ENCODE measurements at regions not wholly inside any gene's neighbourhood (a gene's known extent, or its start where the extent isn't known, plus 50 kb on each side); places are given as distances from the start of the nearest gene placed in this dataset.

DNA sequence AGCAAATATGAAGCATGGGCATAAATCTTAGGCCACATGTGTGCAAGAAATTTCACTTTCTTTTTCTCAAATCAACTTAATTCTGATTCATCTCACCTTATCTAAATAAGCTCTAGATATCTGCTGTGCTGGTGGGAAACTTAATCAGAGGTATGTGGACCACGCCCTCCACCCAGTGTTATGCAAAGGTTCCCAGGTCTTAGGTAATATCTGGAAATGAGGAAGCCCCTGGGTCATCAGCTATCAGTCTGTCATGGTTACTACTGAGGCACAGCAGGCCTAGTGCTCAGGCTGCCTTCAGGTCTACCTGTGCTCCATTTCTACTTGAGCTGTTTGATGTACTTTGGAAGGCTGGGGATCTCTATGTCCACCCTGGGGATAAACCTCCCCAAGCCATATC is 134.4 kb upstream of the KCNH8 start:
- no peak for DNase-seq
- H3K36me3 ChIP-seq (ENCODE audit: control insufficient read depth, insufficient read depth, low read length), result no peaks in the 10 kb centered on the region
- no peak overlapping the region for H2BK5ac ChIP-seq (ENCODE audit: low read depth, low read length, poor library complexity, severe bottlenecking)
- no peak overlapping the region for H4K91ac ChIP-seq (ENCODE audit: insufficient read depth, low read depth, low read length)
- H2AK9ac ChIP-seq (replicated peaks; ENCODE audit: low read depth, low read length, poor library complexity), result no peak overlapping the region
- H3K56ac ChIP-seq (ENCODE audit: extremely low read depth, insufficient read depth, low read length), result no peak overlapping the region
- no peak for ATAC-seq (ENCODE audit: low read depth)
- H3K23ac ChIP-seq (ENCODE audit: low read depth, low read length), result no peak overlapping the region
- CTCF ChIA-PET, result no interaction called here
- H3K9ac ChIP-seq (ENCODE audit: low read depth, low read length), result no peak overlapping the region
- H2BK120ac ChIP-seq (ENCODE audit: low read depth, low read length), result no peak overlapping the region
- H4K8ac ChIP-seq (ENCODE audit: low read depth in 2 of 2, low read length in 2 of 2), result no peak overlapping the region
- H2AFZ ChIP-seq (replicated peaks; ENCODE audit: low read length, poor library complexity), result no peak overlapping the region
- H2AK5ac ChIP-seq (ENCODE audit: low read depth, low read length), result no peak overlapping the region
- H4K20me1 ChIP-seq (ENCODE audit: insufficient read depth, low read length), result no peaks in the 10 kb centered on the region
- no peak overlapping the region for H3K14ac ChIP-seq (replicated peaks; ENCODE audit: low read depth, low read length)
- dilution Hi-C loops (cut with HindIII; ENCODE audit: low sequenced_read_pairs, unreplicated experiment), result no loop called here
- H3K27me3 ChIP-seq (ENCODE audit: control insufficient read depth, insufficient read depth, low read length), result no peaks in the 10 kb centered on the region
- no peak overlapping the region for H3K4me2 ChIP-seq (ENCODE audit: low read depth, low read length)
- no peak overlapping the region for H3K27ac ChIP-seq (ENCODE audit: insufficient read depth, low read length)
- peaks cover 3% of the 10 kb centered on the region for H3K9me3 ChIP-seq (ENCODE audit: control insufficient read depth, insufficient read depth, low read length)
- no peaks in the 10 kb centered on the region for H3K79me1 ChIP-seq (ENCODE audit: low read depth in 1 of 2, low read length in 2 of 2)
- no peak overlapping the region for H3K4ac ChIP-seq (ENCODE audit: low read depth, low read length)
- H2BK15ac ChIP-seq (ENCODE audit: low read depth, low read length), result no peak overlapping the region
- TF ChIP-seq RAD21 (IDR thresholded peaks at IDR 0.05; ENCODE audit: low read length) (no peak), NFE2L2 (IDR thresholded peaks at IDR 0.05; ENCODE audit: low read depth, low read length) (no peak), BHLHE40 (IDR thresholded peaks at IDR 0.05; ENCODE audit: low read depth, low read length) (no peak), FOS (IDR thresholded peaks at IDR 0.05; ENCODE audit: low read depth, low read length) (no peak), RFX5 (IDR thresholded peaks at IDR 0.05; ENCODE audit: low read depth, low read length) (no peak), SMC3 (IDR thresholded peaks at IDR 0.05; ENCODE audit: low read depth, low read length) (no peak), CHD1 (IDR thresholded peaks at IDR 0.05; ENCODE audit: low read depth, low read length) (no peak), RCOR1 (IDR thresholded peaks at IDR 0.05; ENCODE audit: insufficient replicate concordance, low read length) (no peak)
- TF ChIP-seq, protein P1, sequence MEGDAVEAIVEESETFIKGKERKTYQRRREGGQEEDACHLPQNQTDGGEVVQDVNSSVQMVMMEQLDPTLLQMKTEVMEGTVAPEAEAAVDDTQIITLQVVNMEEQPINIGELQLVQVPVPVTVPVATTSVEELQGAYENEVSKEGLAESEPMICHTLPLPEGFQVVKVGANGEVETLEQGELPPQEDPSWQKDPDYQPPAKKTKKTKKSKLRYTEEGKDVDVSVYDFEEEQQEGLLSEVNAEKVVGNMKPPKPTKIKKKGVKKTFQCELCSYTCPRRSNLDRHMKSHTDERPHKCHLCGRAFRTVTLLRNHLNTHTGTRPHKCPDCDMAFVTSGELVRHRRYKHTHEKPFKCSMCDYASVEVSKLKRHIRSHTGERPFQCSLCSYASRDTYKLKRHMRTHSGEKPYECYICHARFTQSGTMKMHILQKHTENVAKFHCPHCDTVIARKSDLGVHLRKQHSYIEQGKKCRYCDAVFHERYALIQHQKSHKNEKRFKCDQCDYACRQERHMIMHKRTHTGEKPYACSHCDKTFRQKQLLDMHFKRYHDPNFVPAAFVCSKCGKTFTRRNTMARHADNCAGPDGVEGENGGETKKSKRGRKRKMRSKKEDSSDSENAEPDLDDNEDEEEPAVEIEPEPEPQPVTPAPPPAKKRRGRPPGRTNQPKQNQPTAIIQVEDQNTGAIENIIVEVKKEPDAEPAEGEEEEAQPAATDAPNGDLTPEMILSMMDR (conservative IDR thresholded peaks at IDR 0.05; ENCODE audit: low read depth, low read length), result no peak
- no peak overlapping the region for H4K5ac ChIP-seq (ENCODE audit: low read depth, low read length)
- in situ Hi-C loops (cut with MboI; ENCODE audit: low sequenced_read_pairs), result no loop called here
- H3K4me1 ChIP-seq (ENCODE audit: control insufficient read depth, insufficient read depth, low read length), result no peaks in the 10 kb centered on the region
- H3K18ac ChIP-seq (ENCODE audit: low read depth, low read length), result no peak overlapping the region
- no peak overlapping the region for H3K4me3 ChIP-seq (ENCODE audit: insufficient read depth, low read depth, low read length)
- BruUV-seq (replicated peaks), result no TSS peak
- POLR2A ChIA-PET (ENCODE audit: unreplicated experiment), result no interaction called here
- intact Hi-C loops (cut with micrococcal nuclease), result no loop called here
- H3K9me1 ChIP-seq (ENCODE audit: insufficient read depth, low read length), result no peaks in the 10 kb centered on the region
- no CpG with 5 or more reads among the region's 1 CpG for WGBS, 2 experiments (ENCODE audit: extremely low coverage in 2 of 2, insufficient read length in 1 of 2)
- H2BK20ac ChIP-seq (ENCODE audit: low read depth, low read length), result no peak overlapping the region
